ENCODE measurements at regions not wholly inside any gene's neighbourhood (a gene's known extent, or its start where the extent isn't known, plus 50 kb on each side); places are given as distances from the start of the nearest gene placed in this dataset.

DNA sequence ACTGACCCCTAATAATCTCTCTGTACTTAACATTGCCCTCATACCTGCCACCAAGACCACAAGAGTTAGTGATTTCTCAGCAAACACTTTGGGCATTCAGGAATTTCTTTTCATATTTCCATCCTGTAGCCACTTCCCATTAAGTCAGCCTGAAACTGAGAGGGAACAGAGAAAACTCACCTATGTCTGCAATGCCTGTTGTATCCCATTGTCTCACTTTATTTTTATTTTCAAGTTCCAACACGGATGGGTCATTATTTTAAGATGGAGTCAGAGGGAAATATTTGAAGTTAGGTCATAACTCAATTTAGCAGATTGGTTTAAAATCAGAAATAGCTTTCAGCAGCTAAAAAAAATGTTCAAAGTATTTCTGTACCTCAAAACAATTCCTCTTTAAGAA is 937.8 kb upstream of the CHORDC1 start:
- ATAC-seq (no peak), DNase-seq (ENCODE audit: low spot score) (no peak)
- no peak overlapping the region for H3K4me3 Mint-ChIP-seq
- H3K27me3 Mint-ChIP-seq (ENCODE audit: low read depth): no peaks in the 10 kb centered on the region
- no peak for TF ChIP-seq GTF2I (CRISPR knock-in tag; conservative IDR thresholded peaks at IDR 0.05)
- TF ChIP-seq ATF2 (CRISPR knock-in tag; IDR thresholded peaks at IDR 0.05; ENCODE audit: borderline replicate concordance, low read depth): no peak
- H3K9me3 Mint-ChIP-seq: no peaks in the 10 kb centered on the region
- H3K27ac Mint-ChIP-seq: no peak overlapping the region
- H3K36me3 Mint-ChIP-seq: no peaks in the 10 kb centered on the region
- ChIA-PET POLR2A (no interaction called here), CTCF (no interaction called here)
- no peaks in the 10 kb centered on the region; the same call in 1 of the 2 replicates for H3K4me1 Mint-ChIP-seq

GRCh38 chr11:91158891-91159537 is 936.2 kb upstream of the CHORDC1 start:
- DNase-seq (ENCODE audit: low spot score): no peak
- TF ChIP-seq ZNF281 (CRISPR knock-in tag; IDR thresholded peaks at IDR 0.05) (no peak), ZNF425 (CRISPR knock-in tag; conservative IDR thresholded peaks at IDR 0.05) (no peak), ZNF232 (CRISPR knock-in tag; IDR thresholded peaks at IDR 0.05) (no peak), STAT6 (CRISPR knock-in tag; conservative IDR thresholded peaks at IDR 0.05; ENCODE audit: low read depth) (no peak), NFYB (CRISPR knock-in tag; conservative IDR thresholded peaks at IDR 0.05; ENCODE audit: low read depth) (no peak)
- TF ChIP-seq, protein P1, sequence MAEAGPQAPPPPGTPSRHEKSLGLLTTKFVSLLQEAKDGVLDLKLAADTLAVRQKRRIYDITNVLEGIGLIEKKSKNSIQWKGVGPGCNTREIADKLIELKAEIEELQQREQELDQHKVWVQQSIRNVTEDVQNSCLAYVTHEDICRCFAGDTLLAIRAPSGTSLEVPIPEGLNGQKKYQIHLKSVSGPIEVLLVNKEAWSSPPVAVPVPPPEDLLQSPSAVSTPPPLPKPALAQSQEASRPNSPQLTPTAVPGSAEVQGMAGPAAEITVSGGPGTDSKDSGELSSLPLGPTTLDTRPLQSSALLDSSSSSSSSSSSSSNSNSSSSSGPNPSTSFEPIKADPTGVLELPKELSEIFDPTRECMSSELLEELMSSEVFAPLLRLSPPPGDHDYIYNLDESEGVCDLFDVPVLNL (CRISPR knock-in tag; IDR thresholded peaks at IDR 0.05; ENCODE audit: borderline replicate concordance, low read depth): no peak
- TF ChIP-seq, protein P2, sequence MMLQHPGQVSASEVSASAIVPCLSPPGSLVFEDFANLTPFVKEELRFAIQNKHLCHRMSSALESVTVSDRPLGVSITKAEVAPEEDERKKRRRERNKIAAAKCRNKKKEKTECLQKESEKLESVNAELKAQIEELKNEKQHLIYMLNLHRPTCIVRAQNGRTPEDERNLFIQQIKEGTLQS (CRISPR knock-in tag; conservative IDR thresholded peaks at IDR 0.05): no peak
- CTCF ChIA-PET: no interaction called here
- no peak for ATAC-seq
- Mint-ChIP-seq H3K4me1 (peaks cover 7% of the 10 kb centered on the region), H3K9me3 (no peaks in the 10 kb centered on the region), H3K27ac (no peak overlapping the region), H3K36me3 (no peaks in the 10 kb centered on the region), H3K27me3 (ENCODE audit: low read depth) (no peaks in the 10 kb centered on the region), H3K4me3 (no peak overlapping the region)
- POLR2A ChIA-PET: no interaction called here

GRCh38 chr11:91158297-91158696 is 935.4 kb upstream of the CHORDC1 start:
- no peak overlapping the region for H3K4me3 Mint-ChIP-seq
- peaks cover 7% of the 10 kb centered on the region for H3K4me1 Mint-ChIP-seq
- H3K9me3 Mint-ChIP-seq: peaks cover 7% of the 10 kb centered on the region
- peaks cover 2% of the 10 kb centered on the region for H3K36me3 Mint-ChIP-seq
- ChIA-PET POLR2A (no interaction called here), CTCF (no interaction called here)
- no peak for DNase-seq (ENCODE audit: low spot score)
- no peak for ATAC-seq
- no peaks in the 10 kb centered on the region for H3K27me3 Mint-ChIP-seq (ENCODE audit: low read depth)
- H3K27ac Mint-ChIP-seq: no peak overlapping the region
- TF ChIP-seq, protein P3, sequence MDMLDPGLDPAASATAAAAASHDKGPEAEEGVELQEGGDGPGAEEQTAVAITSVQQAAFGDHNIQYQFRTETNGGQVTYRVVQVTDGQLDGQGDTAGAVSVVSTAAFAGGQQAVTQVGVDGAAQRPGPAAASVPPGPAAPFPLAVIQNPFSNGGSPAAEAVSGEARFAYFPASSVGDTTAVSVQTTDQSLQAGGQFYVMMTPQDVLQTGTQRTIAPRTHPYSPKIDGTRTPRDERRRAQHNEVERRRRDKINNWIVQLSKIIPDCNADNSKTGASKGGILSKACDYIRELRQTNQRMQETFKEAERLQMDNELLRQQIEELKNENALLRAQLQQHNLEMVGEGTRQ (CRISPR knock-in tag; IDR thresholded peaks at IDR 0.05): no peak
- TF ChIP-seq JAZF1 (CRISPR knock-in tag; IDR thresholded peaks at IDR 0.05) (no peak), PRRX2 (CRISPR knock-in tag; IDR thresholded peaks at IDR 0.05) (no peak), ZNF263 (CRISPR knock-in tag; IDR thresholded peaks at IDR 0.05; ENCODE audit: low read depth) (no peak), NR3C1 (CRISPR knock-in tag; conservative IDR thresholded peaks at IDR 0.05; ENCODE audit: low read depth) (no peak), ZNF425 (CRISPR knock-in tag; conservative IDR thresholded peaks at IDR 0.05) (no peak), TP53 (CRISPR knock-in tag; IDR thresholded peaks at IDR 0.05) (no peak), ZNF396 (CRISPR knock-in tag; IDR thresholded peaks at IDR 0.05; ENCODE audit: borderline replicate concordance) (no peak), ZNF423 (CRISPR knock-in tag; IDR thresholded peaks at IDR 0.05) (no peak)
